K562 (cell line): ENCODE measurements at regions not wholly inside any gene's neighbourhood (a gene's known extent, or its start where the extent isn't known, plus 50 kb on each side); places are given as distances from the start of the nearest gene placed in this dataset.
"Not testable (repeated sequence)": the region's sequence is repeated elsewhere in the genome, so short reads cannot be mapped to it uniquely, and the experiment has no call there.

Source experiments
- ATAC-seq: fragments of 200-7000 bp; cut with Tn5 transposase; 3 replicates; pipeline ENCODE4 v1.9.1; 2020; ENCODE audit warnings: moderate library complexity
- BruUV-seq: library from RNA; stranded (reverse); fragments of 400-500 nt; replicated peaks from 2 replicates; lab custom pipeline; 2021; lab: Mats Ljungman, UMichigan
- CTCF ChIA-PET: fragments of 300-600 bp; formaldehyde crosslinking; extraction: SDS; loops from one replicate; lab custom pipeline; 2021; ENCODE audit warnings: low intra/inter-chr PET ratio; lab: Yijun Ruan, JAX
- POLR2A ChIA-PET: fragments of 300-600, 350-650 bp; sonication (Branson Sonifier 250); formaldehyde crosslinking; extraction: SDS; loops from one replicate; lab custom pipeline; 2021; ENCODE audit warnings: antibody characterized with exemption, inconsistent platforms; lab: Yijun Ruan, JAX
- DNase-seq, 4 experiments: peaks; one replicate each; pipeline versions ENCODE4 v3.0.0 to v3.0.0-alpha.2; 2011 to 2018; ENCODE audit warnings: low spot score in 3 of 4, mixed read lengths in 3 of 4; ENCODE audit errors: extremely low read depth in 1 of 4
- FAIRE-seq: peaks from 2 replicates; lab custom pipeline; 2011; peaks lifted over from hg19 to GRCh38; lab: Jason Lieb, UNC
- H2AFZ ChIP-seq: 2 replicates; pipeline ENCODE4 v1.6.0; 2011; ENCODE audit warnings: low read depth, low read length, control low read depth, inconsistent platforms
- H3K27ac ChIP-seq: fragments of 200-600 bp; 3 replicates; pipeline ENCODE4 v1.8.0; 2011; ENCODE audit warnings: low read depth, mild to moderate bottlenecking, control low read depth, inconsistent platforms, low read length, moderate library complexity, mixed read lengths; ENCODE audit errors: extremely low read depth
- H3K27me3 ChIP-seq, 2 experiments: fragments of 300-600 bp in 1 of 2; 2 replicates in 1 of 2; 3 replicates in 1 of 2; pipeline versions ENCODE4 v1.6.0 to v1.8.0; 2011; ENCODE audit warnings: inconsistent platforms in 2 of 2, low read length in 2 of 2, mild to moderate bottlenecking in 1 of 2, mixed read lengths in 1 of 2, moderate library complexity in 1 of 2; ENCODE audit not compliant: control insufficient read depth in 2 of 2, insufficient read depth in 2 of 2
- H3K36me3 ChIP-seq: fragments of 300-600 bp; 3 replicates; pipeline ENCODE4 v1.8.0; 2011; ENCODE audit warnings: mild to moderate bottlenecking, low read length, inconsistent platforms; ENCODE audit not compliant: control insufficient read depth, insufficient read depth
- H3K4me1 ChIP-seq, 2 experiments: fragments of 200-600 bp in 1 of 2; replicated peaks in 1 of 2; 2 replicates in 1 of 2; 3 replicates in 1 of 2; pipeline versions ENCODE4 v1.5.1 to v1.8.0; 2011; ENCODE audit warnings: inconsistent platforms in 2 of 2, low read length in 2 of 2, mild to moderate bottlenecking in 1 of 2, mixed read lengths in 1 of 2, moderate library complexity in 1 of 2; ENCODE audit not compliant: control insufficient read depth in 2 of 2, insufficient read depth in 2 of 2
- H3K4me2 ChIP-seq: 2 replicates; pipeline ENCODE4 v1.6.1; 2011; ENCODE audit warnings: low read length, control low read depth, inconsistent platforms, mixed read lengths; ENCODE audit not compliant: insufficient read depth
- H3K4me3 ChIP-seq: fragments of 200-600 bp; sonication (generic), shearing (Covaris generic); 2 replicates; pipeline ENCODE4 v1.5.1; 2016; ENCODE audit warnings: control low read depth, inconsistent platforms
- H3K79me2 ChIP-seq: fragments of 200-600 bp; 3 replicates; pipeline ENCODE4 v1.8.0; 2011; ENCODE audit warnings: low read length, inconsistent platforms; ENCODE audit not compliant: control insufficient read depth, insufficient read depth
- H3K9ac ChIP-seq, 2 experiments: 2 replicates each; pipeline versions ENCODE4 v1.6.0 to v1.6.1; 2011; ENCODE audit warnings: low read depth in 2 of 2, low read length in 2 of 2, control low read depth in 1 of 2, inconsistent platforms in 1 of 2, mild to moderate bottlenecking in 1 of 2, mixed read lengths in 1 of 2; ENCODE audit not compliant: insufficient read depth in 1 of 2
- H3K9me1 ChIP-seq: one replicate; pipeline ENCODE4 v1.6.0; 2011; ENCODE audit warnings: inconsistent platforms, mild to moderate bottlenecking, low read length, moderate library complexity; ENCODE audit not compliant: control insufficient read depth, insufficient read depth
- H3K9me3 ChIP-seq: replicated peaks from 2 replicates; pipeline ENCODE4 v1.5.1; 2011; ENCODE audit warnings: low read depth, low read length, inconsistent platforms; ENCODE audit not compliant: control insufficient read depth, insufficient read depth
- H4K20me1 ChIP-seq: replicated peaks from 2 replicates; pipeline ENCODE4 v1.6.1; 2011; ENCODE audit warnings: low read length, inconsistent platforms, mixed read lengths; ENCODE audit not compliant: control insufficient read depth, insufficient read depth
- DACH1 ChIP-seq: fragments of 450-650 bp; IDR thresholded peaks from 2 replicates; pipeline ENCODE4 v1.6.1; 2018; ENCODE audit not compliant: partially characterized antibody
- FIP1L1 ChIP-seq: fragments of 200-400 bp; formaldehyde crosslinking; IDR thresholded peaks from 2 replicates; pipeline ENCODE4 v1.6.1; 2018; ENCODE audit warnings: mild to moderate bottlenecking, low read depth, low read length; ENCODE audit not compliant: poor library complexity, severe bottlenecking
- HMGN3 ChIP-seq: IDR thresholded peaks from 2 replicates; pipeline ENCODE4 v1.6.1; 2011; ENCODE audit warnings: borderline replicate concordance, low read depth, mild to moderate bottlenecking, mixed read lengths, low read length; ENCODE audit not compliant: insufficient read length; ENCODE audit errors: extremely low read depth
- SNRNP70 ChIP-seq: fragments of 200-400 bp; formaldehyde crosslinking; optimal IDR thresholded peaks from 2 replicates; pipeline ENCODE3; 2017; ENCODE audit warnings: low read depth, low read length
- TOE1 ChIP-seq, 2 experiments: fragments of 450-650 bp in 1 of 2; sonication (generic) in 1 of 2; formaldehyde crosslinking in 1 of 2; IDR thresholded peaks; 2 replicates each; pipeline versions ENCODE4 v1.7.1 to v1.8.0; 2016 to 2022; ENCODE audit warnings: borderline replicate concordance in 2 of 2, mild to moderate bottlenecking in 2 of 2, antibody characterized with exemption in 1 of 2, inconsistent platforms in 1 of 2, low read depth in 1 of 2, missing genetic modification reagents in 1 of 2, moderate library complexity in 1 of 2
- ZNF146 ChIP-seq: IDR thresholded peaks from one replicate; pipeline ENCODE4 v1.6.1; 2018; ENCODE audit warnings: missing compliant biosample characterization; ENCODE audit not compliant: unreplicated experiment
- ZNF224 ChIP-seq: sonication (generic); formaldehyde crosslinking; IDR thresholded peaks from 2 replicates; pipeline ENCODE4 v1.8.0; 2022; ENCODE audit warnings: mild to moderate bottlenecking, missing genetic modification reagents
- WGBS: fragments of 100-300 bp; shearing (Covaris generic); methylation state at CpG from one replicate; pipeline ENCODE4 v1.1.6; 2016; ENCODE audit warnings: low coverage, mixed read lengths; ENCODE audit not compliant: insufficient coverage; ENCODE audit errors: missing lambda C conversion rate; 5-methylcytosine and 5-hydroxymethylcytosine counted together
- in situ Hi-C: fragments of 300-500 bp; cut with MboI; formaldehyde crosslinking; loops from 4 replicates; pipeline ENCODE4 v1.15.0; 2018; ENCODE audit warnings: inconsistent platforms, mixed read lengths
- intact Hi-C: fragments of 100-400 bp; cut with micrococcal nuclease; formaldehyde crosslinking; loops from 2 replicates; pipeline ENCODE4 v1.14.2; 2022

- Histone ChIP-seq H3K4me2 (no peak overlapping the region), H3K4me1 (no peaks in the 10 kb centered on the region), H3K79me2 (no peaks in the 10 kb centered on the region), H4K20me1 (no peaks in the 10 kb centered on the region), H2AFZ (no peak overlapping the region), H3K9ac (no peak overlapping the region)
- POLR2A ChIA-PET: no interaction called here
- ATAC-seq (no peak), DNase-seq (no peak)
- WGBS: 2% methylated on average over 5 of the region's 5 CpGs
- TF ChIP-seq HMGN3 (no peak), FIP1L1 (no peak), ZNF224 (CRISPR knock-in tag) (no peak), SNRNP70 (no peak), ZNF146 (CRISPR knock-in tag) (no peak), TOE1 (IDR thresholded peaks at IDR 0.05; ENCODE audit: borderline replicate concordance) (no peak), TOE1 (CRISPR knock-in tag; IDR thresholded peaks at IDR 0.05; ENCODE audit: borderline replicate concordance, low read depth) (no peak), DACH1 (no peak)
- TF ChIP-seq, all 486 proteins: peak for 0
- no TSS peak for BruUV-seq
- no peak for FAIRE-seq
- Histone ChIP-seq H3K9me1 (no peaks in the 10 kb centered on the region), H3K27ac (no peak overlapping the region), H3K27me3 (no peaks in the 10 kb centered on the region), H3K36me3 (no peaks in the 10 kb centered on the region), H3K9me3 (no peaks in the 10 kb centered on the region), H3K4me3 (no peak overlapping the region)
- intact Hi-C loops: no loop called here
- in situ Hi-C loops: no loop called here
- CTCF ChIA-PET: no interaction called here
Measured at GRCh38 chr5:25439025-25439424, 794.2 kb upstream of the CDH10 start.

GRCh38 chr5:25438375-25438774, 793.6 kb upstream of the CDH10 start:
- intact Hi-C loops, H3K4me3 ChIP-seq, H2AFZ ChIP-seq, ATAC-seq, FAIRE-seq, H3K79me2 ChIP-seq, H3K9ac ChIP-seq, DNase-seq, H4K20me1 ChIP-seq, in situ Hi-C loops, H3K4me2 ChIP-seq, CTCF ChIA-PET, H3K4me1 ChIP-seq, BruUV-seq, H3K27ac ChIP-seq, H3K9me3 ChIP-seq, H3K36me3 ChIP-seq, H3K27me3 ChIP-seq, POLR2A ChIA-PET, H3K9me1 ChIP-seq: not testable (repeated sequence)
- 3% methylated on average over 6 of the region's 6 CpGs for WGBS
